ENCODE measurements at regions not wholly inside any gene's neighbourhood (a gene's known extent, or its start where the extent isn't known, plus 50 kb on each side); places are given as distances from the start of the nearest gene placed in this dataset.

DNA sequence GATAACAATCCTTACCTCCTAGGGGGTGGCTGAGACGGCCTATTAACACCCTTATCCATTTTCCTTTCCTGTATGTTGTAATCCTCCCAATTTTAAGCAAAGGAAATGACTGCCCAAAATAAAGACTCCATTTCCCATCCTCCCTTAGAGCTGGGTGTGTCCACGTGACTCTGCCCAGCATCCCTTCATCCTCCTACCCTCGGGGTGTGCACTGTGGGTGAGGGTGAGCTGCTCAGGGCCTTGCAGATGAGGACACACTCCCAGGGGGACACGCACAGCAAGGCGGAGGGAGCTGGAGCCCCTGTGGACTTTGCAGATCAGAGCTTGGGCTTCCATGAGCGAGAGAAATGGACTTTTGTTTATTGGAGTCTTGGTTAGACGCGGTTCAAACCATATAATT lies 186.8 kb downstream of the IRF8 start:
- Mint-ChIP-seq H3K27me3 (ENCODE audit: low read depth, unreplicated experiment) (peaks cover 46% of the 10 kb centered on the region), H3K4me3 (ENCODE audit: unreplicated experiment) (no peak overlapping the region)
- FAIRE-seq, result no peak

DNA sequence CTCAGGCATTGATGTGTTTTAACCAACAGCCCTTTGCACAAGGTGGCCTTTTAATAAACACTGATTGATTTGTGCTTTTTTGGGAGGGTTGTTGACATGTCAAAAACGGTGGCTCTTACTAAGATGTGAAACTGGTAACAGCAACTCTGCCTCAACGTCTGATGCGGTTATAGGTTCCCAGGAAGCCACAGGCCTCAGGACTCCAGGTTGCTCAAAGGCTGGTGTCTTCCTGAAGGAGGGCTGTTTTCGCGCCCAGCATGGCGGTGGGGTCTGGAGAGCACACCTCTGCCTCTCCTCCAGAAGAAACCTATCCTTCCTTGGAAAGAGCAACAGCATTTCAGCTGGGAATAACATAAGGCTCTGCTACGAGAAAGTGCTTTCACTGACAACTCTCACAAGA lies 187.5 kb downstream of the IRF8 start:
- no peaks in the 10 kb centered on the region for H4K20me1 ChIP-seq (ENCODE audit: insufficient read depth, low read length)
- H2AFZ ChIP-seq (ENCODE audit: low read depth, low read length), result no peak overlapping the region
- H3K27ac ChIP-seq (ENCODE audit: low read depth, low read length), result no peak overlapping the region
- peaks cover 2% of the 10 kb centered on the region for H3K27me3 ChIP-seq (ENCODE audit: insufficient read depth, low read length)
- Mint-ChIP-seq H3K9me3 (ENCODE audit: unreplicated experiment) (no peaks in the 10 kb centered on the region), H3K27ac (ENCODE audit: unreplicated experiment) (no peak overlapping the region), H3K27me3 (ENCODE audit: low read depth, unreplicated experiment) (peaks cover 45% of the 10 kb centered on the region), H3K36me3 (ENCODE audit: low read depth, unreplicated experiment) (no peaks in the 10 kb centered on the region), H3K4me1 (ENCODE audit: low read depth, unreplicated experiment) (no peaks in the 10 kb centered on the region), H3K4me3 (ENCODE audit: unreplicated experiment) (no peak overlapping the region)
- no peak overlapping the region for H3K4me3 ChIP-seq (ENCODE audit: insufficient read depth, low read depth, low read length)
- DNase-seq (ENCODE audit: low read depth) (no peak), FAIRE-seq (no peak)
- H3K9me3 ChIP-seq (ENCODE audit: insufficient read depth, low read depth, low read length), result no peaks in the 10 kb centered on the region
- no peaks in the 10 kb centered on the region for H3K36me3 ChIP-seq (ENCODE audit: insufficient read depth, low read length)
- TF ChIP-seq, protein P1, sequence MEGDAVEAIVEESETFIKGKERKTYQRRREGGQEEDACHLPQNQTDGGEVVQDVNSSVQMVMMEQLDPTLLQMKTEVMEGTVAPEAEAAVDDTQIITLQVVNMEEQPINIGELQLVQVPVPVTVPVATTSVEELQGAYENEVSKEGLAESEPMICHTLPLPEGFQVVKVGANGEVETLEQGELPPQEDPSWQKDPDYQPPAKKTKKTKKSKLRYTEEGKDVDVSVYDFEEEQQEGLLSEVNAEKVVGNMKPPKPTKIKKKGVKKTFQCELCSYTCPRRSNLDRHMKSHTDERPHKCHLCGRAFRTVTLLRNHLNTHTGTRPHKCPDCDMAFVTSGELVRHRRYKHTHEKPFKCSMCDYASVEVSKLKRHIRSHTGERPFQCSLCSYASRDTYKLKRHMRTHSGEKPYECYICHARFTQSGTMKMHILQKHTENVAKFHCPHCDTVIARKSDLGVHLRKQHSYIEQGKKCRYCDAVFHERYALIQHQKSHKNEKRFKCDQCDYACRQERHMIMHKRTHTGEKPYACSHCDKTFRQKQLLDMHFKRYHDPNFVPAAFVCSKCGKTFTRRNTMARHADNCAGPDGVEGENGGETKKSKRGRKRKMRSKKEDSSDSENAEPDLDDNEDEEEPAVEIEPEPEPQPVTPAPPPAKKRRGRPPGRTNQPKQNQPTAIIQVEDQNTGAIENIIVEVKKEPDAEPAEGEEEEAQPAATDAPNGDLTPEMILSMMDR (IDR thresholded peaks at IDR 0.05; ENCODE audit: insufficient read depth, low read depth, low read length), result no peak
- no peak for TF ChIP-seq EZH2 (IDR thresholded peaks at IDR 0.05; ENCODE audit: insufficient read depth, low read length)
- H3K4me2 ChIP-seq (ENCODE audit: low read length), result no peak overlapping the region
- H3K4me1 ChIP-seq (ENCODE audit: insufficient read depth, low read length), result no peaks in the 10 kb centered on the region
- H3K79me2 ChIP-seq (ENCODE audit: insufficient read depth, low read length), result no peaks in the 10 kb centered on the region
- no peak overlapping the region for H3K9ac ChIP-seq (ENCODE audit: low read length)

More for the DNA sequence above, 186.8 kb downstream of the IRF8 start:
- H3K4me1 ChIP-seq (ENCODE audit: insufficient read depth, low read length), result no peaks in the 10 kb centered on the region
- H3K9me3 Mint-ChIP-seq (ENCODE audit: unreplicated experiment), result no peaks in the 10 kb centered on the region
- no peak overlapping the region for H3K4me2 ChIP-seq (ENCODE audit: low read length)
- H3K27ac Mint-ChIP-seq (ENCODE audit: unreplicated experiment), result no peak overlapping the region
- no peak overlapping the region for H3K27ac ChIP-seq (ENCODE audit: low read depth, low read length)
- H4K20me1 ChIP-seq (ENCODE audit: insufficient read depth, low read length), result no peaks in the 10 kb centered on the region
- H3K9ac ChIP-seq (ENCODE audit: low read length), result no peak overlapping the region
- H2AFZ ChIP-seq (ENCODE audit: low read depth, low read length), result no peak overlapping the region
- H3K4me1 Mint-ChIP-seq (ENCODE audit: low read depth, unreplicated experiment), result no peaks in the 10 kb centered on the region
- no peak for DNase-seq (ENCODE audit: low read depth)
- no peaks in the 10 kb centered on the region for H3K79me2 ChIP-seq (ENCODE audit: insufficient read depth, low read length)
- TF ChIP-seq EZH2 (IDR thresholded peaks at IDR 0.05; ENCODE audit: insufficient read depth, low read length), result no peak
- TF ChIP-seq, protein P1 (IDR thresholded peaks at IDR 0.05; ENCODE audit: insufficient read depth, low read depth, low read length), result no peak
- H3K36me3 ChIP-seq (ENCODE audit: insufficient read depth, low read length), result no peaks in the 10 kb centered on the region
- H3K27me3 ChIP-seq (ENCODE audit: insufficient read depth, low read length), result peaks cover 2% of the 10 kb centered on the region
- H3K4me3 ChIP-seq (ENCODE audit: insufficient read depth, low read depth, low read length), result no peak overlapping the region
- H3K36me3 Mint-ChIP-seq (ENCODE audit: low read depth, unreplicated experiment), result no peaks in the 10 kb centered on the region
- no peaks in the 10 kb centered on the region for H3K9me3 ChIP-seq (ENCODE audit: insufficient read depth, low read depth, low read length)

DNA sequence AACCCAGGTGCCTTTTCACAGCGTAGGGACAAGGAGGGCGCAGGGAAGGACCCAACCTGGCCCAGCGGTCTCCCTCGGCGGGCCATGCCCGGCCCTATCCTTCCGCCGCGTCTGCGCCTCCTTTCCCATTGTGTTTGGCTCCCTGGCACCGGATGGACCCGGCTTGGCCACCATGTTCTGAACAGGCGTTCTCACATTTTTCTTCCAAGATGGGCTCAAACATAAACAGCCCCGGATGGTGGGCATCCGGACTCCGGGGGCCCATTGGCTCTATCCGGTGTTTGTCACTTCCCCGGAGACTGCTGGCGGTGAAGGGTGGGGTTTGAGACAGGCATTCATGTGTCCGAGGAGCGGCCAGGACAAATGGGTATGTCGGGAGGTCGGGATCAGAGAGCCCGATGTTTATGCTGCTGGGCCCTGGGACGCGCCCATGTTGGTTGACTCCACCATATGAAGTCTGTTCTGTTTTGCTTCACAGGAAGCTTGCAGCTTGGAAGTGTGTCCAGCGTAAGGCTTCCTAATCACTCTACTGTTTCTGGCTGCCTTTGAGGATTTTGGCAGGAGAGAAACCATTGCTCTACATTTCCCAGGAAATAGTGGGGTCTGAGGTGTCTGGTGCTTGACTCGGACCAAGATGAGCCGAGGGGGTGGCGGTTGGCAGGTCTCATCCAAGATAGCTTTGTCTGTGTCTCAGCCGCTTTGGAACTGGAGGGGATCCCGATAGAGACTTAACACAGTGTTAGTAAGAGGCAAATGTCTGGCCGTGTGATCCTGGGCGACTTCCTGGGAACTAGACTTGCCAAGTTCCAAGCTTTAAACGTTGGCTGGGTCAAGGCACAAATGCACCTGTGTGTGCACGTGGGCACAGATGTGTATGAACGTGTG lies 188.3 kb downstream of the IRF8 start:
- Histone ChIP-seq H3K4me2 (ENCODE audit: low read length) (no peak overlapping the region), H3K9ac (ENCODE audit: low read length) (no peak overlapping the region), H3K4me1 (ENCODE audit: insufficient read depth, low read length) (no peaks in the 10 kb centered on the region), H3K36me3 (ENCODE audit: insufficient read depth, low read length) (no peaks in the 10 kb centered on the region), H3K27ac (ENCODE audit: low read depth, low read length) (no peak overlapping the region), H3K27me3 (ENCODE audit: insufficient read depth, low read length) (peaks cover 2% of the 10 kb centered on the region), H3K4me3 (ENCODE audit: insufficient read depth, low read depth, low read length) (no peak overlapping the region), H4K20me1 (ENCODE audit: insufficient read depth, low read length) (no peaks in the 10 kb centered on the region), H3K79me2 (ENCODE audit: insufficient read depth, low read length) (no peaks in the 10 kb centered on the region), H3K9me3 (ENCODE audit: insufficient read depth, low read depth, low read length) (no peaks in the 10 kb centered on the region), H2AFZ (ENCODE audit: low read depth, low read length) (no peak overlapping the region)
- no peak overlapping the region for H3K27ac Mint-ChIP-seq (ENCODE audit: unreplicated experiment)
- H3K4me1 Mint-ChIP-seq (ENCODE audit: low read depth, unreplicated experiment), result no peaks in the 10 kb centered on the region
- peaks cover 45% of the 10 kb centered on the region for H3K27me3 Mint-ChIP-seq (ENCODE audit: low read depth, unreplicated experiment)
- H3K4me3 Mint-ChIP-seq (ENCODE audit: unreplicated experiment), result no peak overlapping the region
- TF ChIP-seq EZH2 (IDR thresholded peaks at IDR 0.05; ENCODE audit: insufficient read depth, low read length), result no peak
- TF ChIP-seq, protein P1 (IDR thresholded peaks at IDR 0.05; ENCODE audit: insufficient read depth, low read depth, low read length), result no peak
- FAIRE-seq, result no peak
- no peaks in the 10 kb centered on the region for H3K9me3 Mint-ChIP-seq (ENCODE audit: unreplicated experiment)
- H3K36me3 Mint-ChIP-seq (ENCODE audit: low read depth, unreplicated experiment), result no peaks in the 10 kb centered on the region
- no peak for DNase-seq (ENCODE audit: low read depth)

Data from astrocyte (in vitro differentiated cells and primary cell).